B cell (primary cell): ENCODE measurements at regions not wholly inside any gene's neighbourhood (a gene's known extent, or its start where the extent isn't known, plus 50 kb on each side); places are given as distances from the start of the nearest gene placed in this dataset.

ENCODE experiments used
- CTCF ChIP-seq: fragments of 200-600 bp; IDR thresholded peaks from one replicate; pipeline ENCODE4 v1.8.0; 2022; ENCODE audit warnings: antibody characterized with exemption, mild to moderate bottlenecking
- EZH2 ChIP-seq: IDR thresholded peaks from 2 replicates; pipeline ENCODE4 v1.6.1; 2012; ENCODE audit warnings: borderline replicate concordance, low read depth, mild to moderate bottlenecking, moderate library complexity, low read length; ENCODE audit not compliant: insufficient read depth, poor library complexity, severe bottlenecking

- TF ChIP-seq CTCF (no peak), EZH2 (no peak)
Measured at GRCh38 chr15:89028036-89028435, 60.2 kb upstream of the ABHD2 start.
